ENCODE measurements at regions not wholly inside any gene's neighbourhood (a gene's known extent, or its start where the extent isn't known, plus 50 kb on each side); places are given as distances from the start of the nearest gene placed in this dataset.
"Not testable (repeated sequence)": the region's sequence is repeated elsewhere in the genome, so short reads cannot be mapped to it uniquely, and the experiment has no call there.

DNA sequence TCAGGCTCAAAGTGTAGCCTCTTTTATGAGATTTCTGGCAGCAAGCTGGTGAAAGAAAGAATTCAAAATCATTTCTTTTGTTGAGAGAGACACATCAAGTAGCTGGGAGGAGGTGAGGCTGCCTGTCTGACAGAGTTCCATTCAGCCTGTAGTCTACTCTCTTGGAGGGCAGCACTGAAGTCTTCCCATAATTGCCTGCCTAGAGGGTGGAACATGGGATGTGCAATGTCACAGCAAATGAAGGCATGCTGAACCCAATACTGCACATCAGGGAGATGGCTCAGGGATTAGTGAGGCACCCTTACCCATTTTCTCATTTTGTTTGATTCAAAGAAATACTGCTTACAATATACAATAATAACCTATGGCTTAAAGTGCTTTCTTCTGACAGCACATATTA, 475.7 kb downstream of the TMEM232 start:
- no peak for DNase-seq (ENCODE audit: low read depth)

DNA sequence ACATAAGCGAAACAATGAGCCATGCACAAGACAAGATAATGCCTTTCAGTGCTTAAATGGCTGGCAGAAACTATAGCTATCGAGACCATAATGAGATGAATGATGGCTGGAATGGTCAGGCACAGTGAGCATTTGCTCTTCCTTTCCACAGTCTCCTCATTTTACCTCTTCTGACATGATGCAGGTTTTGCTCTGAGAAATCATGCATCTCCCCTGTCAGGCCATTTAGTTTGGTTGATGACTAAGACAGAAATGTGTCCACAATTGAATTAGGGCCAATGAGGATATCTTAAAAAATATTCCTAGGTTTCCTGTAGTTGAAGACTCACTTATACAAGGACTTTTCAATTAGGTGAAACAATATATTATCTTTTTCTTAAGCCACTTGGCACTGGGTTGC, 475.1 kb downstream of the TMEM232 start:
- no peak for DNase-seq (ENCODE audit: low read depth)

DNA sequence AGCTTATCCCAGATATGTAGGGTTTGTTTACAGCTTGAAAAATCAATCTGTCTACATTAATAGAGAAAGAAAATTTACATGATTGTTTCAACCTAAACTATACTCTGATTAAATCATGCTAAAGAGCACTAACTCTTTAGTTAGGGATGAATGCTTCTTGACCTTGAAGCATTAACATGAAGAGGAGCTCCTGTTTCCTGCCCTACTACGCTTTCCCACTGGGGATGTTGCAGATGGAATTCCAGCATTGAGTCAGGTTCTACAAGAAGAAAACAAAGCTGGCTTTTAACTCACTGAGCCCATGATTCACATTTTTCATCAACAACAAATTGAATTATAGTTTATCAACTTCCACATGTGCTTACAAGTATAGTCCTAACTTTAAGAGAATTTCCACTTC, 471.3 kb downstream of the TMEM232 start:
- DNase-seq (ENCODE audit: low read depth), result no peak

DNA sequence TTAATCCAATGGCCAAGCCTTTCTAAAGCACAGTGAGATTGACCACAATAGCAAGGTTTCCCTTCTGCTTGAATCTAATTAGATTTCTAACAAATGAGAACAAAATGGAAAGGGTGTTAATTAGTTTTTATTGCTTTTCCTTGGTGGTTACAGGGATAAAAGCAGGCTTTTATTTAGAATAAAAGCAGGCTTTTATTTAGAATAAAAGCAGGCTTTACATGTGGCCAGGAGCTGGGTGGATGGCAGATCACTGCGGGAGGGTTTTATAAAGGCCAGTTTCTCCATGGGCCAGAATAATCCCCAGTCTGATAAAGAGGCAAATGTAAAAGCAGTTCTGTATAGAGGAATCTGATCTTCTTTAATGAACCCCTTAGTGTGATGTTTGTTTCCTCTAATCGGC, 470.2 kb downstream of the TMEM232 start:
- DNase-seq (ENCODE audit: low read depth), result no peak

DNA sequence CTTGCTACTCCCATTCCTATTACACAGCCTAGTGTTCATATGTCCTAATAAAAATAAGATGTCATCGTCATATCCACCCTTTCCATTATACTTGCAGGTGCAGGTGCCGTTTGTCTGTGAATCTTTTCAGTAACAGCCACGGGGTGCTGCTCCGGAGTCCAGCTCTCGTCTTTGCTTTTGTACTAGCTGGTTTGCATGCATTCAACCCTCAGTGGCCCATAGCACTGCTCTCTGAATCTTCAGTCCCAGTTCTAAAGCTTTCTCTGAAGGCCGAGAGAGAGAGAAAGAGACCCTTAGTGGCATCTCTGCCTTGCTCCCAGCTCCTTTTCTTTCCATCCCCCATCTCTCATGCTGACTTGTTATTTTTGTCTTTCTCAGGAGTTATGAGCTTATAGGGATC, 468.5 kb downstream of the TMEM232 start:
- DNase-seq (ENCODE audit: low read depth), result no peak

DNA sequence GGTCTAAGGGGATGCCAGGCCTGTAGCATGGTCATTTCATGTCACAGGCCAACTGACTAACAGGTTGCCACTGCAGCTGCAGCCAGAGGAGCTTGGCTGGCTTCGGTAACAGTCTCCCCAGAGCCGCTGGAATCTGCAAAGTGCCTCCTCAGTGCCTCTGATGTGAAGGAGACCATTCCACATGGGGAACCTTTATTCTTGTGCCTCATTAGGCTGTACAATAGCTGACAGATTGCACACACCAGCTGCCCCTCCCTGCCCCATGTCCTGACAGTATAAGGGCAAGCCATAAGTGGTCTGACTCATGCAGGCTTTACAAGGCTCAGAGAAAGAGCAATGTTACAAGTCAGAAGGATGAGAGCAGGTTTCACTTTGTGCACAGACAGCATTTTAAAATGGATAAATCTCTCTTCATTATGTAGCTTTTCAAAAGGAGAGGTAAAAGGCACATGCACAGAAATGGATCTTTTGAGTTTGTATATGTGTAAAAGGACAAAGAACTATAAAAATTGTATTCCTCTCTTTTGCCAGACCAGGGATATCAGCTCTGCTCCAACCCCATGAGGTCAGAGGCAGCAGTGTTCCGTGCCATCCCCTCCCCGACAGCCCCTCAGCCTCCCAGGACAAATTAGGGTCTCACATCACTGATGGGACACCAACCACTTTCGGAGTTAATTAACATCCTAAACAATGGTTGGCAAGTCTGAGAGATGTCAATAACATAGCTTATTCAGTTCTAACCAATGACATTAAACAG, 467.8 kb downstream of the TMEM232 start:
- peak; percentile 20 for DNase-seq (ENCODE audit: low read depth)

DNA sequence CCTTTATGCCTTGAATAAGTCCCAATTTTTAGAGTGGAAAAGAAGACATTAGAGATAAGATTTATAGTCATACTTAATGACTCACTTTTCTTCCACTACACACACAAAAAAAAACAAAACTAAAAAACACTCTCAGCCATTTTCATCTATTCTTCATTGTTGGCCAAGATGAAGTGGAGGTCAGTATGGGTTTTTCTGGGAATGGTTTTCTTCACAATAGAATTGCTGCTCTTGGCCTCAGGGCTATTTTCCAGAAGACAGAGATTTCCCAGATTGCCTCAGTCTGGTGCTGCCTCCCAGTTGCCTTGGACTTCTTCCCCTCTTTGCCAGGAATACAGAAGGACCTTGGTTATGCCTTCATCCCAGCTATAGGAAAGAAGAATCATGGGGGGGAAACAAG, 463.7 kb downstream of the TMEM232 start:
- no peak for DNase-seq (ENCODE audit: low read depth)

DNA sequence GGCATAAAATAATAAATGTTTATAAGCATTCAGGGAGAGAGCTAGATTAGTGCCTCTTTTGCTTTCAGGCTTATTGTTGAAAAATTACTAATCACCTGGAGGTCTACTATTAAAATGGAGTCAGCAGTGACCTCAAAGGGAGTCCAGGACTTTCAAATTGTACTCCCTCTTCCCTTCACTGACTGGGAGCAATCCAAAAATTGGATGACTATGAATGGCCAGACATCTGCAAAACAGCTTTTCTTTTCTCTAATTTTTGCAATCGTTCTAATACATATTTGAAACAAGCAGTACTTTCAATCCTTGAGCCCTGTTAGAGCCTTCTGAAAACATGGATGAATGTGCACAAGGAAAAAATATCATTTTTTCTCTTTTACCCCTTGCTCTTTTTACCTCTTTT, 461.8 kb downstream of the TMEM232 start:
- DNase-seq (ENCODE audit: low read depth), result no peak

DNA sequence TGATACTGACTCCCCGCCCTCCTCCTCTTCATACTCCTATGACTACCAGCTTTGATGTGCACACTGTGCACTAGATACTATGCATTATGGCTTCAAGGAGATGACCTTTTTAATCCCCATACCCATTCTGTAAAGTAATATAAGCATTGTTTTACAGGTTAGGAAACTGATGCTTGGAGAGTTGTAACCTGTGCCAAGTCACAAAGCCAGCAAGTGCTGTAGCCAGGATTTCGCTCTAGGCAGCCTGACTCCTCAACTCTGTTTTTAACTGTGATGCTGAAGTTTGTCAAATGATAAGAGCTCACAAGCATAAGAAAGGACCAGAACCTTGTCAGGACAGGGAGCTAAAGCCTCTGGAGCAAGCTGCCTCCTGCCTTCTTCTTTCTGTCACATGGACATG, 461.3 kb downstream of the TMEM232 start:
- DNase-seq (ENCODE audit: low read depth), result no peak

DNA sequence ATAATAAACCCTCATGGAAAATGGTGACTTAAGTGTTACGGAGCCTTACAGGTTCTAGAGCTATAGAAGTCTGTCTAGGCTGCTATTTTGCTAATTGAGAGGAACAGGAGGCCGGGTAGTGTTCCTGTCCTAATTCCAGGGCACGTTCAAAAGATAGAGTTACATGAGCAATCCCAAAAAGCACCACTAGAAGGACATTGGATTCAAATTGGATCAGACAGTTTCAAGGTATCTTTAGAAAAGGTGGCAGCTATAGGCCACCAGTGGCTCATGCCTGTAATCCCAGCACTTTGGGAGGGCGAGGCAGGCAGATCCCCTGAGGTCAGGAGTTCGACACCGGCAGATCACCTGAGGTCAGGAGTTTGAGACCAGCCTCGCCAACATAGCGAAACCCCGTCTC, 458.8 kb downstream of the TMEM232 start:
- no peak for DNase-seq (ENCODE audit: low read depth)

DNA sequence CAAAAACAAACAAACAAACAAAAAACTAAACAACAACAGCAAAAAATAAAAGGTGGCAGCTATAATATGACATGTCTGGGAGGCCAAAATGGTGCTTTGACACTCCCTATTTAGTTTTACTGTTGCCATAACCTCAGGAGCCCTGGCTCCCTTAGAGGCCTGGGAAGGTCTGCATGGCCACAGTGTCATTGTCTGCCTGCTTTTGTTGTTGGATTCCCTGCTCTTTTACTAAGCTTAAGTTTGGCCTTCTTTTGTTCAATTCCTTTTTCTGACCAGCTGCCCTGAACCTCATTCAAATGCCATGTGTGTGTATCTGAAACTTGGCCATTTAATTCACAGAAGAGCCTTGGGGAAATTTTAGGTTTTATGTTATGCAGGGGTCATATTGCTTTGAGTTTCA, 458.2 kb downstream of the TMEM232 start:
- no peak for DNase-seq (ENCODE audit: low read depth)

DNA sequence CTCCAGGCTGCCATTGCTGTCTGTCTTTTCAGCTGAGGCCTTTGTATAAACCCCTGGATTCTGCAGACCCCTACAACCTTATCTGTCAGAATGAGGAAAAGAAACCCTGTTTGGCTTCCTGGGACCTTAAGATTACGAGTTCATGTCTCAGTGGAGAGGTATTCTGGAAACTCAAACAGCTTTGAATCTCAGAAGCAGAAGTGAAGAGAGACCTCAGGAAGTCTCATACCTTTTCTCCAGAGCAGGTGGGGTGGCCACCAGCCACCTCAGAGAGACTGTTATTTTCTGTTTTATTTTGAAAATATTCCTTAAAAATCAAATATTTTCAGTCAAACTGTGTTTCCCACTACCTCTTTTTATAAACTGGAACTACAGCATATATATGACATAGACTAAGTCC, 457.5 kb downstream of the TMEM232 start:
- no peak for DNase-seq (ENCODE audit: low read depth)

DNA sequence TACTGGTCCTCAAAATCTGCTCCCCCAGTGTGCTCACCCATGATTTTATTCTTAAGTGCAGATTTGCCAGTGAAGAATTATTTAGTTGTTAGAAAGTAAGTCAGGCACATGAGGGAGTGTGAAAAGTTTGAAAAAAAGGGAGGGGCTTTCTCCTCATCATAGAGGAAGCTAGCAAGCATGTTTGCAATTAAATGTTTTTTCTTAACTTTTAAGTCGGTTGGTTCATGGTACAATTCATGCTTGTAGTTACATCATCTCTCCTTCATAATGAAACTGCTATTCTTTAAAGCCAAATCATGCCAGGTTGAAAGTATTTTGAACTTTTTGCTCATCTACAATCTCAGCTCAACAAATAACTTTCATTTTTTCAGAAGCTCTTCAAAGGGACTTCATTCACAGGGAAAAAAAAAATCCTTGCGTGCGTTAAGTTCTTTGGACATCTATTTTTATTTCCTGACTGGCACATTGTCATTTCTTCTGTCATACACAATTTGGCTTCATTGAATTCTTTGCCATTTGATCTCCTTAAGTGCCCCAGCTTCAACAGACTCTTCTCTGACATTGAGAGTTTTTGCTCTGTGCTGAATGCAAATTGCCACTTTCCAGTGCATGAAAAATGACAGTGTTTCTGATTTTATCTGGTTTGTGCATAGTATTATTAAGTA, 456.9 kb downstream of the TMEM232 start:
- DNase-seq (ENCODE audit: low read depth), result no peak

DNA sequence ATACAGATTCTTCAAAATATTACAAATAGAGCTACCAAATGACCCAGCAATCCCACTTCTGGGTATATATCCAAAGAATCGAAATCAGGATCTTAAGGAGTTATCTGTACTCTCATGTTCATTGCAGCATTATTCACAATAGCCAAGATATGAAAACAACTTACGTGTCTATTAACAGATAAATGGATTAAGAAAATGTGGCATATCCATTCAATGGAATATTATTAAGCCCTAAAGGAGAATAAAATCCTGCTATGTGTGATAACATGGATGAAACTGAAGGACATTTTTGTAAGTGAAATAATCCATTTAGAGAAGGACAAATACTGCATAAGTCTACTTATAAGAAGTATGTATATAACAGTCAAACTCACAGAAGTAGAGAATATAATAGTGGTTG, 450.6 kb downstream of the TMEM232 start:
- DNase-seq (ENCODE audit: low read depth), result no peak

DNA sequence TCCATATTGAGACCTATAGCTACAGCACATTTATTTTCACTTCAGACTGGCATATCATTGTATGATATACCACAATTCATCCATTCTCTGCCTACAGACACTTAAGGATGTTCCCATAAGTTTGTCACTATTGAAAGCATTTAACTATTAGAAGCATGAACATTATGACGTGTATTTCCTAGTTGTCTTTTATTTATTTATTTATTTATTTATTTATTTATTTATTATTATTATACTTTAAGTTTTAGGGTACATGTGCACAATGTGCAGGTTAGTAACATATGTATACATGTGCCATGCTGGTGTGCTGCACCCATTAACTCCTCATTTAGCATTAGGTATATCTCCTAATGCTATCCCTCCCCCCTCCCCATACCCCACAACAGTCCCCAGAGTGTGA, 448.0 kb downstream of the TMEM232 start:
- not testable (repeated sequence) for DNase-seq (ENCODE audit: low read depth)

DNA sequence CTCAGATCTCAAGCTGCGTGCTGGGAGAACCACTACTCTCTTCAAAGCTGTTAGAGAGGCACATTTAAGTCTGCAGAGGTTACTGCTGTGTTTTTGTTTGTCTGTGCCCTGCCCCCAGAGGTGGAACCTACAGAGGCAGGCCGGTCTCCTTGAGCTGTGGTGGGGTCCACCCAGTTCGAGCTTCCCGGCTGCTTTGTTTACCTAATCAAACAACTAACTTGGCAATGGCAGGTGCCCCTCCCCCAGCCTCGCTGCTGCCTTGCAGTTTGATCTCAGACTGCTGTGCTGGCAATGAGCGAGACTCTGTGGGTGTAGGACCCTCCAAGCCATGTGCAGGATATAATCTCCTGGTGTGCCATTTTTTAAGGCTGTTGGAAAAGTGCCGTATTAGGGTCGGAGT, 442.4 kb downstream of the TMEM232 start:
- DNase-seq (ENCODE audit: low read depth), result not testable (repeated sequence)

DNA sequence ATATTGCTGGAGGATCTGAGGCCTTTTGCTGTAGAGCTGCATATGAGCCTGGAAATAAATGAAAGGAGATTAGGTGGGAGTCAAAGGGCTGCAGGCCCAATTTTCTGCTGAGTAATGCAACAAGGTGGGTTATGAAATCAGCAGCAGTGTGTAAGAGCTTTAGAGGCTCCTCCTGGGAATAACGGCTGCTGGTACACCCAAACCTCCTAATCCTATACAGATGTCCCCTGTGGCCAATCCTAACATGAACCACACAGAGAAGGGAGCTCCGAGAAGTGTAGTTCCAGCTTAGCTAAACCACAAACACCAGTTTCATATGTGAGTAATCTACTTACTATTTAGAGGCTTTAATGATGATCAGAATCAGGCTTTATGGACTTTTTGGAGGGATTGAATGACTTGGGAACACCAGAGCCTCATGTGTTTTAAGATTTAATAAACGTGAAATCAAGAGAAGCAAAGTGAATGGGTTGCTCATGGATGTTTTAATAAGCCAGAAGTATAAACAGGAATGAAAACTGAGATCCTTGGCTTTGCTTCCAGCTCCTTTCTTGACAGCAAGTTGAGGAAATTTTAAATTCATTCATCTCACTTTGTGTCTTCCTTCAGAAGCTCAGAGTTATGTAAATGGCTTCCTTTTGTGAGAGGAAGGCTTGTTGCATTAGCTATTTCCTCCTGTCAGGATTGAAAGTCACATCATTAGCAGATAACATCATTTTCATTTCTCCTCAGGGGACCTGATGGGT, 437.5 kb downstream of the TMEM232 start:
- peak; percentile 15 for DNase-seq (ENCODE audit: low read depth)

DNA sequence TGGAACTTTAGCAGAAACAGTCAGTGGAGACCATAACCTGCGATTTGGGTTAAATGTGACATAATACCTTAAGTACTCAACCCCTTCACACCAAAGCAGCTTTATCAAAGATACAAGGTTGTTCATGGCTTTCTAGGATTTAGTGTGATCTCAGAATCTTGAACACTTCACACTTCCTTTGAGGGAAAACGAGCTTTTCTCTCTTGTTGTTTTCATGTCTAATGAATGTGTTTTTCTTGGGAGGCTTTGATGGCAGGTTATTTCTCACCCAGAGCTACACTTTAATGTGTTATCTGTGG, 437.0 kb downstream of the TMEM232 start:
- DNase-seq (ENCODE audit: low read depth), result no peak

DNA sequence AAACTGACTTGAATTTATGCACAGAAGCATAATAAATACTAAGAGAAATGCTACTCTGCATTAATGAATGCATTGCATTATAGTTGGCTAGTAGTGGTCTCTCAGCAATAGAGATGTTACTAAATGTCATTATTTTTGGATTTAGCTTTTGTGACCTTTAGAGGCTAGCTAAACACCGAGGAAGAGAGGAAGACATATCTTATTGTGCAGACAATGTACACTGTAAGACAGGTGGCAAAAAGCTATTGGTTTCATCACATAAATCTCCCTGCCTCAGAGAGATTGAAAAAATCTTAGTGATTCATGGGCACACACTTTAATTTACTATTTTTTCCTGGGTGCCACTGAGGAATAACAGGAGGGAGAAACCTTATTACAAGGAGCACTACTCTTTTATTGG, 435.9 kb downstream of the TMEM232 start:
- no peak for DNase-seq (ENCODE audit: low read depth)

DNA sequence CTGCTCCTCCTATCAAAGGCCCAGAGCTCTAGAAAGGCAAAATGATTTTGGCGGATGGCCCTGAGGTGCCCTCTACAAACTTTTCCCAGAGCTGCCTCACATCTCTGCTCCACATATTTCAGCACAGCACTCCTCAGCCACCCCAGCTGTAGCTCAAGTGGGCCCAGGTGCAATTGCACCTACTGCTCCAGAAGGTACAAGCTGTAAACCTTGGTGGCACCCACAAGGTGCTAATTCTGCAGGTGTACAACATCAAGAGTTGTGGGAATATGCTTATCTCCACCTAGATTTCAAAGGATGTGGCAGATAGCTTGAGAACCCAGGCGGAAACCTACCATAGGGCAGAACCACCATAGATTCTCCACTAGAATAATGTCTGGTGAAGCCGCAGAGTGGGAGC, 432.2 kb downstream of the TMEM232 start:
- DNase-seq (ENCODE audit: low read depth), result no peak

DNA sequence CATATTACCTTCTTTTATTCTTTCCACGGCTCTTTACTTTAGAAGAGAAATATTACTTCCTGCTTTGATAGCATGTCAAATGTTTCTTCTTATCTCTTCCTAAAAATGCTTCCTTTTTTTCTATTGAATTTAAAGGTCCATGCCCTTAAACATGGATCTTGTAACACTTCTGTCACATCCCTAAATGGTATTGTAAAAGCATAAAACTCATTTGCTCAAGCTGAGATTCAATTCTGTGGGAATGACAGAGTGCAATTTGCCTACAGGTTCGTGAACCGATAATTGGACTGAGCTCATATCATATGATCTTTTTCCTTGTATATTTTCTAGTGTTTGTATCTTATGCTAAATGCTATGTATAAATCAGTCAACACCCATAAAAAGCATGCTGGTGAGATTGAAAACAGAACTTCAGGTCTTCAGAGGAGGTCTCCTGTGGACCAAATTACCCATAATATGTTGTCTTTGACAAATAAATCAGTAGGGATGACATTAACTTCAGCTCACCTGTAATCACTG, 429.3 kb downstream of the TMEM232 start:
- no peak for DNase-seq (ENCODE audit: low read depth)

DNA sequence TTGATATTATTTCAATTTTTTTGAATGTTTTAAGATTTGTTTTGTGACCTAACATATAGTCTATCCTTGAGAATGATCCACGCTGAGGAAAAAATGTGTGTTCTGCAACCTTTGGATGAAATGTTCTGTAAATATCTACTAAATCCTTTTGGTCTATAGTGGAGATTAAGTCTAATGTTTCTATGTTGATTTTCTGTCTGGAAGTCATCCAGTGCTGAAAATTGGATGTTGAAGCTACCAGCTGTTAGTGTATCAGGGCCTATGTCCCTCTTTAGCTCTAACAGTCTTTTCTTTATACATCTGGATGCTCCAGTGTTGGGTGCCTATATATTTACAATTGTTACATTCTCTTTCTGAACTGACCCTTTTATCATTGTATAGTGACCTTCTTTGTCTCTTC, 422.3 kb downstream of the TMEM232 start:
- no peak for DNase-seq (ENCODE audit: low read depth)

DNA sequence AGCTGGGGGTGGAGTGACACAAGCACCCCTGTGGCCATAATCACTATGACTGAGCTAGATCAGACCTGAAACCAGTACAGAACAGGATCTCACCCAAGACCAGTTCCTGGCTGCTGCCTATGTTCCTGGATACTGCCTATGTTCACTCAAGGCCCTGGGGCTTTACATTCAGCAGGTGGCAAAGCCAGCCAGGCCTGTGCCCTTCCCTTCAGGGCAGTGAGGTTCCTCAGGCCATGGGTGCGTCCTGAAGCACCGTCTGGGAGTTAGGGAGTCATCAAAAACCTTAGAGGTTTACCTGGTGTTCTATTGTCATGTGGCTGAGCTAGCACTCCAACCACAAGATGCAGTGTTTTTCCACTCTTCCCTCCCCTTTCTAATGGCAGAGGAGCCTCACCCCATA, 419.8 kb downstream of the TMEM232 start:
- DNase-seq (ENCODE audit: low read depth), result no peak

Measured in iris pigment epithelial cell (primary cell).